HS-5 (cell line): ENCODE measurements at regions not wholly inside any gene's neighbourhood (a gene's known extent, or its start where the extent isn't known, plus 50 kb on each side); places are given as distances from the start of the nearest gene placed in this dataset.
"Not testable (repeated sequence)": the region's sequence is repeated elsewhere in the genome, so short reads cannot be mapped to it uniquely, and the experiment has no call there.

ENCODE experiments used
- DNase-seq: peaks from one replicate; pipeline ENCODE4 v3.0.0-alpha.2; 2012; ENCODE audit warnings: low read depth

GRCh38 chr1:238377280-238377919, 486.7 kb upstream of the ZP4 start:
- no peak for DNase-seq

- DNase-seq, result no peak
These were observed 479.9 kb upstream of the ZP4 start for GRCh38 chr1:238370599-238370998.

GRCh38 chr1:238364214-238364892, 473.6 kb upstream of the ZP4 start:
- no peak for DNase-seq

- DNase-seq, result no peak
These were observed 469.8 kb upstream of the ZP4 start for GRCh38 chr1:238360474-238360873.

GRCh38 chr1:238350471-238350870, 459.7 kb upstream of the ZP4 start:
- no peak for DNase-seq

- DNase-seq, result no peak
These were observed 455.6 kb upstream of the ZP4 start for GRCh38 chr1:238346340-238346739.

- no peak for DNase-seq
These were observed 455.1 kb upstream of the ZP4 start for GRCh38 chr1:238345837-238346236.

- no peak for DNase-seq
These were observed 453.1 kb upstream of the ZP4 start for GRCh38 chr1:238343852-238344251.

- DNase-seq, result no peak
These were observed 450.7 kb upstream of the ZP4 start for GRCh38 chr1:238341395-238341794.

GRCh38 chr1:238340989-238341388, 450.3 kb upstream of the ZP4 start:
- DNase-seq, result peak; percentile 41

- no peak for DNase-seq
These were observed 445.8 kb upstream of the ZP4 start for GRCh38 chr1:238336531-238336930.

GRCh38 chr1:238334170-238334569, 443.4 kb upstream of the ZP4 start:
- no peak for DNase-seq

GRCh38 chr1:238331557-238331956, 440.8 kb upstream of the ZP4 start:
- no peak for DNase-seq

- DNase-seq, result no peak
These were observed 438.9 kb upstream of the ZP4 start for GRCh38 chr1:238329671-238330070.

- not testable (repeated sequence) for DNase-seq
These were observed 436.3 kb upstream of the ZP4 start for GRCh38 chr1:238327033-238327432.

- not testable (repeated sequence) for DNase-seq
These were observed 435.8 kb upstream of the ZP4 start for GRCh38 chr1:238326479-238326878.

- DNase-seq, result no peak
These were observed 433.6 kb upstream of the ZP4 start for GRCh38 chr1:238324211-238324864.

GRCh38 chr1:238323490-238323889, 432.8 kb upstream of the ZP4 start:
- DNase-seq, result no peak

- no peak for DNase-seq
These were observed 429.2 kb upstream of the ZP4 start for GRCh38 chr1:238319957-238320356.

GRCh38 chr1:238318294-238319110, 427.8 kb upstream of the ZP4 start:
- no peak for DNase-seq

GRCh38 chr1:238312969-238313368, 422.2 kb upstream of the ZP4 start:
- DNase-seq, result no peak

GRCh38 chr1:238306411-238306810, 415.7 kb upstream of the ZP4 start:
- no peak for DNase-seq

GRCh38 chr1:238302646-238303045, 411.9 kb upstream of the ZP4 start:
- no peak for DNase-seq
